Neural progenitor cell (in vitro differentiated cells): ENCODE measurements at regions not wholly inside any gene's neighbourhood (a gene's known extent, or its start where the extent isn't known, plus 50 kb on each side); places are given as distances from the start of the nearest gene placed in this dataset.

ENCODE experiments used
- DNase-seq: peaks from one replicate; pipeline ENCODE4 v3.0.0-alpha.2; 2016; ENCODE audit warnings: low spot score
- H2AFZ ChIP-seq: fragments of 200-600 bp; sonication (generic); replicated peaks from 2 replicates; pipeline ENCODE4 v1.6.1; 2016; ENCODE audit warnings: antibody characterized with exemption
- H3F3A ChIP-seq: fragments of 200-600 bp; sonication (generic); 2 replicates; pipeline ENCODE4 v1.6.1; 2016; ENCODE audit warnings: antibody characterized with exemption, low read depth
- H3K27ac ChIP-seq: fragments of 200-600 bp; sonication (generic); 2 replicates; pipeline ENCODE4 v1.5.1; 2016; ENCODE audit warnings: mild to moderate bottlenecking
- H3K27me3 ChIP-seq: fragments of 200-600 bp; sonication (generic); 2 replicates; pipeline ENCODE4 v1.6.1; 2016; ENCODE audit warnings: mild to moderate bottlenecking, moderate library complexity
- H3K36me3 ChIP-seq: fragments of 200-600 bp; sonication (generic); 2 replicates; pipeline ENCODE4 v1.5.1; 2016
- H3K4me1 ChIP-seq: fragments of 200-600 bp; sonication (generic); 2 replicates; pipeline ENCODE4 v1.6.1; 2016; ENCODE audit warnings: mixed run types
- H3K4me2 ChIP-seq: fragments of 200-600 bp; sonication (generic); 2 replicates; pipeline ENCODE4 v1.6.1; 2016
- H3K4me3 ChIP-seq: fragments of 200-600 bp; sonication (generic); 2 replicates; pipeline ENCODE4 v1.5.1; 2016
- H3K79me2 ChIP-seq: fragments of 200-600 bp; sonication (generic); 2 replicates; pipeline ENCODE4 v1.6.1; 2016; ENCODE audit warnings: low read depth
- H3K9ac ChIP-seq: fragments of 200-600 bp; sonication (generic); 2 replicates; pipeline ENCODE4 v1.6.1; 2016
- H3K9me3 ChIP-seq: fragments of 200-600 bp; sonication (generic); 2 replicates; pipeline ENCODE4 v1.5.1; 2016; ENCODE audit warnings: low read depth
- H4K20me1 ChIP-seq: fragments of 200-600 bp; sonication (generic); 2 replicates; pipeline ENCODE4 v1.6.1; 2016; ENCODE audit warnings: low read depth
- H3K27ac Mint-ChIP-seq: 3 replicates; pipeline ENCODE4 v1.8.0; 2021; ENCODE audit warnings: mixed read lengths
- H3K27me3 Mint-ChIP-seq: 2 replicates; pipeline ENCODE4 v1.8.0; 2022; ENCODE audit warnings: low read depth, mild to moderate bottlenecking, inconsistent platforms, moderate library complexity, mixed read lengths; ENCODE audit not compliant: insufficient read depth
- H3K36me3 Mint-ChIP-seq: 3 replicates; pipeline ENCODE4 v1.8.0; 2021; ENCODE audit warnings: mixed read lengths
- H3K4me1 Mint-ChIP-seq: 3 replicates; pipeline ENCODE4 v1.8.0; 2021; ENCODE audit warnings: mixed read lengths
- H3K4me3 Mint-ChIP-seq: 3 replicates; pipeline ENCODE4 v1.8.0; 2021; ENCODE audit warnings: mild to moderate bottlenecking, moderate library complexity, mixed read lengths
- H3K9me3 Mint-ChIP-seq: 3 replicates; pipeline ENCODE4 v1.8.0; 2020; ENCODE audit warnings: mixed read lengths
- EZH2 ChIP-seq: fragments of 200-600 bp; sonication (generic); IDR thresholded peaks from 2 replicates; pipeline ENCODE4 v1.6.1; 2017; ENCODE audit warnings: antibody characterized with exemption, mild to moderate bottlenecking, moderate library complexity
- EZH2phosphoT487 ChIP-seq: fragments of 200-600 bp; sonication (generic); IDR thresholded peaks from 2 replicates; pipeline ENCODE4 v1.6.1; 2017; ENCODE audit warnings: antibody characterized with exemption
- TF ChIP-seq, protein P1 (sequence below): fragments of 200-600 bp; sonication (generic); IDR thresholded peaks from 2 replicates; pipeline ENCODE4 v1.5.1; 2017; ENCODE audit warnings: antibody characterized with exemption, mild to moderate bottlenecking

DNA sequence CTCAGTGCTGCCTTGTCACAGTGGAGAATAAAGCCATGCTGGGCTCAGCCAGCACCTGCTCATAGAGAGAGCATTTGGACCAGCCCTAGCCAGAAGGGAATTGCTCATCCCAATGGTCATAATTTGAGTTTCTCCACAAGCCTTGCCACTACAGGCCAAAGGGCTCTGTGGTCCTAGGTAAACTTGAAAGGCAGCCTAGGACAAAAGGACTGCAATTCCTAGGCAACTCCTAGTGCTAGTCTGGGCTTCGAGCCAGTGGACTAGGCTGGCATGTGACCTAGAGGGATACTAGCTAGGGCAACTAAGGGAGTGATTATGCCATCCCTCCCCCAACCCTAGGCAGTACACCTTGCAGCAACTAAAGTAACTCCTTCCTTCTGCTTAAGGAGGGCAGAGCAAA, 516.2 kb downstream of the BCKDHB start:
- H3K36me3 ChIP-seq, result no peaks in the 10 kb centered on the region
- H3K9me3 Mint-ChIP-seq, result peaks cover 7% of the 10 kb centered on the region

DNA sequence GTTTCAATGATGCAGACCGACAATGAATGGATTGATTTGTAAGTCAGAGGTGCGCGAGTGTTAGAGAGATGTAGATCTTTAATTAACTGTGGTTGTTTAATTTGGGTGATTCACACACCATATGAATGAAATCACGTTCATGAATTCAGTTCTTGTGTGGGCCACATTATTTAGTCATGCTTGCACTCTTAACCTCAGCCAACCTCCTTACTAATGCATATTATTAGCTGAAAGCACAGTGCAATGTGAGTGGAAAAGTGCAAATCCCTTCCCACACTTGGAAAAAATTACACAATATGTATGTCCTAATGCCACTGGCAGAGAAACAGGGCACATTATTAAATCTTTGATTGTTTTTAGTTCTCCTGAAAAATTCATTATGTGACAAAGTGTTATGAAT, 512.5 kb downstream of the BCKDHB start:
- TF ChIP-seq EZH2 (no peak), EZH2phosphoT487 (no peak)
- TF ChIP-seq, protein P1, sequence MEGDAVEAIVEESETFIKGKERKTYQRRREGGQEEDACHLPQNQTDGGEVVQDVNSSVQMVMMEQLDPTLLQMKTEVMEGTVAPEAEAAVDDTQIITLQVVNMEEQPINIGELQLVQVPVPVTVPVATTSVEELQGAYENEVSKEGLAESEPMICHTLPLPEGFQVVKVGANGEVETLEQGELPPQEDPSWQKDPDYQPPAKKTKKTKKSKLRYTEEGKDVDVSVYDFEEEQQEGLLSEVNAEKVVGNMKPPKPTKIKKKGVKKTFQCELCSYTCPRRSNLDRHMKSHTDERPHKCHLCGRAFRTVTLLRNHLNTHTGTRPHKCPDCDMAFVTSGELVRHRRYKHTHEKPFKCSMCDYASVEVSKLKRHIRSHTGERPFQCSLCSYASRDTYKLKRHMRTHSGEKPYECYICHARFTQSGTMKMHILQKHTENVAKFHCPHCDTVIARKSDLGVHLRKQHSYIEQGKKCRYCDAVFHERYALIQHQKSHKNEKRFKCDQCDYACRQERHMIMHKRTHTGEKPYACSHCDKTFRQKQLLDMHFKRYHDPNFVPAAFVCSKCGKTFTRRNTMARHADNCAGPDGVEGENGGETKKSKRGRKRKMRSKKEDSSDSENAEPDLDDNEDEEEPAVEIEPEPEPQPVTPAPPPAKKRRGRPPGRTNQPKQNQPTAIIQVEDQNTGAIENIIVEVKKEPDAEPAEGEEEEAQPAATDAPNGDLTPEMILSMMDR, result no peak
- H4K20me1 ChIP-seq, result no peaks in the 10 kb centered on the region
- Mint-ChIP-seq H3K4me3 (no peak overlapping the region), H3K9me3 (peaks cover 15% of the 10 kb centered on the region), H3K36me3 (no peaks in the 10 kb centered on the region), H3K27ac (no peak overlapping the region), H3K4me1 (no peaks in the 10 kb centered on the region), H3K27me3 (peaks cover 2% of the 10 kb centered on the region)
- H2AFZ ChIP-seq, result no peak overlapping the region
- H3K9me3 ChIP-seq, result peaks cover 2% of the 10 kb centered on the region
- H3K9ac ChIP-seq, result no peak overlapping the region
- no peaks in the 10 kb centered on the region for H3K27me3 ChIP-seq
- DNase-seq, result no peak
- no peak overlapping the region for H3K4me2 ChIP-seq
- no peaks in the 10 kb centered on the region for H3K79me2 ChIP-seq
- H3K4me3 ChIP-seq, result no peak overlapping the region
- H3K36me3 ChIP-seq, result no peaks in the 10 kb centered on the region
- H3F3A ChIP-seq, result peaks cover 7% of the 10 kb centered on the region
- no peaks in the 10 kb centered on the region for H3K4me1 ChIP-seq
- no peak overlapping the region for H3K27ac ChIP-seq

More for the DNA sequence above, 516.2 kb downstream of the BCKDHB start:
- Histone ChIP-seq H3K9me3 (no peaks in the 10 kb centered on the region), H2AFZ (no peak overlapping the region), H3K4me2 (no peak overlapping the region), H3K4me1 (no peaks in the 10 kb centered on the region), H3K79me2 (no peaks in the 10 kb centered on the region), H3F3A (peaks cover 7% of the 10 kb centered on the region), H3K9ac (no peak overlapping the region), H3K4me3 (no peak overlapping the region), H4K20me1 (no peaks in the 10 kb centered on the region), H3K27ac (no peak overlapping the region), H3K27me3 (no peaks in the 10 kb centered on the region)
- H3K27ac Mint-ChIP-seq, result no peak overlapping the region
- TF ChIP-seq, protein P1, result no peak
- TF ChIP-seq EZH2 (no peak), EZH2phosphoT487 (no peak)
- peaks cover 2% of the 10 kb centered on the region for H3K27me3 Mint-ChIP-seq
- H3K36me3 Mint-ChIP-seq, result no peaks in the 10 kb centered on the region
- H3K4me3 Mint-ChIP-seq, result no peak overlapping the region
- DNase-seq, result no peak
- H3K4me1 Mint-ChIP-seq, result no peaks in the 10 kb centered on the region

DNA sequence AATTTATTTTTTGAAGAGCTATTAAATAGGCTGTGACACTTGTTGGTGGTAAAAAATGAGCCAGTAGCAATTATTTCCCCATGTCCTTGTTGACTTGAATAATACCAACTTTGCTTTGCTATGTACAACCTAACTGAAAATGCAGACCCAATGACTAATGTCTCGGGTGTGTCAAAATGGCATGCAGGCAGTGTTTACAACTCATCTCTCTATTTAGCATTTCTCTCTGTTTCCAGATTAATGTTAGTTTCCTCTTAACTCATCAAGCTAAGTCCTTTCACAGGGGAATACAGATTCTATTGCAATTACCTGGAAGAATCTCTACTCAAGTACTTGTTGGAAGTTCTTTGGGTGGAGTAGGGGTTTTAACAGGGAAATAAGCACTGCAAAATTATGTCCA, 504.4 kb downstream of the BCKDHB start:
- TF ChIP-seq EZH2phosphoT487, result no peak
- TF ChIP-seq EZH2, result no peak
- TF ChIP-seq, protein P1, result no peak
- H3K4me3 Mint-ChIP-seq, result no peak overlapping the region
- H2AFZ ChIP-seq, result no peak overlapping the region
- no peak overlapping the region for H3K27ac ChIP-seq
- H3K9ac ChIP-seq, result no peak overlapping the region
- peaks cover 22% of the 10 kb centered on the region for H3K9me3 Mint-ChIP-seq
- no peak overlapping the region for H3K4me2 ChIP-seq
- no peaks in the 10 kb centered on the region for H4K20me1 ChIP-seq
- H3K9me3 ChIP-seq, result peaks cover 4% of the 10 kb centered on the region
- H3K4me1 ChIP-seq, result no peaks in the 10 kb centered on the region
- no peaks in the 10 kb centered on the region for H3K27me3 Mint-ChIP-seq
- no peak for DNase-seq
- H3K79me2 ChIP-seq, result no peaks in the 10 kb centered on the region
- H3K36me3 Mint-ChIP-seq, result no peaks in the 10 kb centered on the region
- no peaks in the 10 kb centered on the region for H3F3A ChIP-seq
- no peak overlapping the region for H3K4me3 ChIP-seq
- H3K27me3 ChIP-seq, result no peaks in the 10 kb centered on the region
- H3K27ac Mint-ChIP-seq, result no peak overlapping the region
- no peaks in the 10 kb centered on the region for H3K36me3 ChIP-seq
- peaks cover 5% of the 10 kb centered on the region for H3K4me1 Mint-ChIP-seq
